ENCODE measurements at regions not wholly inside any gene's neighbourhood (a gene's known extent, or its start where the extent isn't known, plus 50 kb on each side); places are given as distances from the start of the nearest gene placed in this dataset.
"Not testable (repeated sequence)": the region's sequence is repeated elsewhere in the genome, so short reads cannot be mapped to it uniquely, and the experiment has no call there.

GRCh38 chr6:27541212-27541932 is 68.5 kb upstream of the ZNF184 start:
- H3K4me3 ChIP-seq (ENCODE audit: low read depth, low read length), result no peak overlapping the region
- peak; percentile 66 for DNase-seq (ENCODE audit: low read depth)
- no peak for TF ChIP-seq CTCF (IDR thresholded peaks at IDR 0.05; ENCODE audit: insufficient read depth, low read depth, low read length, missing control alignments)

GRCh38 chr6:27539551-27539950 is 66.6 kb upstream of the ZNF184 start:
- H3K4me3 ChIP-seq (ENCODE audit: low read depth, low read length), result no peak overlapping the region
- no peak for DNase-seq (ENCODE audit: low read depth)
- no peak for TF ChIP-seq CTCF (IDR thresholded peaks at IDR 0.05; ENCODE audit: insufficient read depth, low read depth, low read length, missing control alignments)

GRCh38 chr6:27532820-27533538 is 60.1 kb upstream of the ZNF184 start:
- no peak for TF ChIP-seq CTCF (IDR thresholded peaks at IDR 0.05; ENCODE audit: insufficient read depth, low read depth, low read length, missing control alignments)
- no peak for DNase-seq (ENCODE audit: low read depth)
- no peak overlapping the region for H3K4me3 ChIP-seq (ENCODE audit: low read depth, low read length)

GRCh38 chr6:27531772-27532459 is 59.0 kb upstream of the ZNF184 start:
- no peak for TF ChIP-seq CTCF (IDR thresholded peaks at IDR 0.05; ENCODE audit: insufficient read depth, low read depth, low read length, missing control alignments)
- no peak overlapping the region for H3K4me3 ChIP-seq (ENCODE audit: low read depth, low read length)
- peak; percentile 27 for DNase-seq (ENCODE audit: low read depth)

GRCh38 chr6:27529796-27530195 is 56.9 kb upstream of the ZNF184 start:
- not testable (repeated sequence) for H3K4me3 ChIP-seq (ENCODE audit: low read depth, low read length); DNase-seq (ENCODE audit: low read depth)

GRCh38 chr6:27528714-27529113 is 55.8 kb upstream of the ZNF184 start:
- H3K4me3 ChIP-seq (ENCODE audit: low read depth, low read length), result no peak overlapping the region
- DNase-seq (ENCODE audit: low read depth), result no peak
- no peak for TF ChIP-seq CTCF (IDR thresholded peaks at IDR 0.05; ENCODE audit: insufficient read depth, low read depth, low read length, missing control alignments)
